Spinal cord (tissue), 10 donors: ENCODE measurements at regions not wholly inside any gene's neighbourhood (a gene's known extent, or its start where the extent isn't known, plus 50 kb on each side); places are given as distances from the start of the nearest gene placed in this dataset. TPM values are rescaled to one million over a fixed set of nuclear protein-coding genes. Genes with fewer than 3 reads are reported as not detected.

ENCODE experiments used
- DNase-seq, 6 donors: peaks; one replicate each; pipeline versions ENCODE4 v3.0.0 to v3.0.0-alpha.2; 2013 to 2015; ENCODE audit warnings: low spot score in 6 of 6, low read depth in 4 of 6
- H3K27ac ChIP-seq: one replicate; pipeline ENCODE4 v1.5.1; 2013; ENCODE audit warnings: low read depth, low read length, control low read depth
- H3K27me3 ChIP-seq: one replicate; pipeline ENCODE4 v1.6.1; 2013; ENCODE audit warnings: low read length; ENCODE audit not compliant: control insufficient read depth, insufficient read depth
- H3K36me3 ChIP-seq: one replicate; pipeline ENCODE4 v1.6.1; 2013; ENCODE audit warnings: low read length; ENCODE audit not compliant: control insufficient read depth, insufficient read depth
- H3K4me1 ChIP-seq: one replicate; pipeline ENCODE4 v1.6.1; 2013; ENCODE audit warnings: low read length; ENCODE audit not compliant: control insufficient read depth, insufficient read depth
- H3K4me3 ChIP-seq: one replicate; pipeline ENCODE4 v1.5.1; 2013; ENCODE audit warnings: low read depth, low read length, control low read depth
- H3K9me3 ChIP-seq: one replicate; pipeline ENCODE4 v1.6.1; 2013; ENCODE audit warnings: low read length; ENCODE audit not compliant: control insufficient read depth, insufficient read depth
- WGBS: methylation state at CpG from one replicate; pipeline ENCODE4 v1.1.5; 2013; ENCODE audit warnings: missing lambda C conversion rate; ENCODE audit not compliant: insufficient coverage; 5-methylcytosine and 5-hydroxymethylcytosine counted together
- small RNA-seq: library from RNA; depleted of rRNA; stranded (forward); fragments of <200 nt; gene quantifications from one replicate; pipeline ENCODE3, GENCODE V24; 2014; ENCODE audit warnings: low replicate concordance
- donor health status: healthy.

- Histone ChIP-seq H3K9me3 (peaks cover 6% of the 10 kb centered on the region), H3K36me3 (no peaks in the 10 kb centered on the region), H3K4me1 (no peaks in the 10 kb centered on the region), H3K27me3 (no peaks in the 10 kb centered on the region), H3K4me3 (no peak overlapping the region), H3K27ac (no peak overlapping the region)
- no peak for DNase-seq
Measured at GRCh38 chr18:75482880-75483279, 55.4 kb upstream of the SMIM21 start.

- 100% methylated on average over 1 of the region's 2 CpGs for WGBS
- no peaks in the 10 kb centered on the region for H3K36me3 ChIP-seq
- no peak overlapping the region for H3K27ac ChIP-seq
- no peaks in the 10 kb centered on the region for H3K4me1 ChIP-seq
- H3K4me3 ChIP-seq: no peak overlapping the region
- H3K27me3 ChIP-seq: no peaks in the 10 kb centered on the region
- peaks cover 6% of the 10 kb centered on the region for H3K9me3 ChIP-seq
- no peak for DNase-seq
Measured at GRCh38 chr18:75480487-75480886, 53.0 kb upstream of the SMIM21 start.

GRCh38 chr18:75478996-75479880 lies 51.7 kb upstream of the SMIM21 start:
- Histone ChIP-seq H3K36me3 (no peaks in the 10 kb centered on the region), H3K27me3 (no peaks in the 10 kb centered on the region), H3K9me3 (peaks cover 6% of the 10 kb centered on the region), H3K27ac (no peak overlapping the region), H3K4me1 (no peaks in the 10 kb centered on the region), H3K4me3 (no peak overlapping the region)
- peak in 5 of 6 donors; percentile 22 to 83 (median 35) for DNase-seq
- WGBS: no CpG with 5 or more reads among the region's 8 CpGs

GRCh38 chr18:75477900-75478299 lies 50.4 kb upstream of the SMIM21 start:
- Histone ChIP-seq H3K4me3 (no peak overlapping the region), H3K36me3 (no peaks in the 10 kb centered on the region), H3K27ac (no peak overlapping the region), H3K27me3 (no peaks in the 10 kb centered on the region), H3K9me3 (peaks cover 2% of the 10 kb centered on the region), H3K4me1 (no peaks in the 10 kb centered on the region)
- no peak for DNase-seq
- no CpG with 5 or more reads among the region's 1 CpG for WGBS

Small RNA genes in the stretch of these regions (small RNA-seq; reads per million reads assigned to genes)
- gene AC021506.2: not detected
